PC-3 (cell line): ENCODE measurements at regions not wholly inside any gene's neighbourhood (a gene's known extent, or its start where the extent isn't known, plus 50 kb on each side); places are given as distances from the start of the nearest gene placed in this dataset.

Experiments used
- CTCF ChIP-seq: fragments of 300-600 bp; sonication (generic); conservative IDR thresholded peaks from 2 replicates; pipeline ENCODE4 v1.5.1; 2017; ENCODE audit warnings: antibody characterized with exemption, low read depth, mild to moderate bottlenecking, low read length
- EZH2 ChIP-seq: fragments of 300-600 bp; sonication (generic); IDR thresholded peaks from one replicate; pipeline ENCODE4 v1.6.1; 2017; ENCODE audit warnings: antibody characterized with exemption, mild to moderate bottlenecking, low read length; ENCODE audit not compliant: unreplicated experiment
- EZH2phosphoT487 ChIP-seq: fragments of 300-600 bp; sonication (generic); IDR thresholded peaks from 2 replicates; pipeline ENCODE4 v1.6.1; 2018; ENCODE audit warnings: mild to moderate bottlenecking, antibody characterized with exemption, low read length, borderline replicate concordance

DNA sequence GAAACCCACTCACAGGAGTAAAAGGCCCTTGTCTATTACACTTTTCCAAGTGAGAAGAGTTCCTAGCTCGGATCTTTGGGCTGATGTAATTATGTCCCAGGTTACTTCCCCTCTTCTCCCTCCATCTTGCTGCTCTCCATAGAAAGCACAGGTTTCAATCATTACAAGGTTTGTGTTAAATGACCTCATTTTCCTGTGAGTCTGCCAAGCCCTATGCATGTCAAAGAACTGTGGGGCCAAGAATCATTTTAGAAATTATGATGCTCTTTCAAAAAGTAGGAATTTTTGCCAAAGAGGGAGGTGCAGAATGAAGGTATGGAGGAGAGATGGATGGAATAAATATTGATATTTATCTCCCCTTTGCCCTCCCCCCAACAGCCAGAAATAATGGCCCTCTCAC is 129.3 kb upstream of the TPM1 start:
- no peak for TF ChIP-seq EZH2
- TF ChIP-seq CTCF = no peak
- no peak for TF ChIP-seq EZH2phosphoT487
